Stomach (tissue), 4 donors: ENCODE measurements at regions not wholly inside any gene's neighbourhood (a gene's known extent, or its start where the extent isn't known, plus 50 kb on each side); places are given as distances from the start of the nearest gene placed in this dataset.

ENCODE experiments used
- CTCF ChIP-seq, 7 experiments: fragments of 450-650 bp in 4 of 7; fragments of 200-600 bp in 3 of 7; sonication (generic) in 3 of 7; IDR thresholded peaks; one replicate each; pipeline ENCODE4 v1.5.1; 2016 to 2019; ENCODE audit warnings: antibody characterized with exemption in 7 of 7, control low read depth in 2 of 7, mild to moderate bottlenecking in 1 of 7
- EP300 ChIP-seq: sonication (generic); formaldehyde crosslinking; IDR thresholded peaks from one replicate; pipeline ENCODE4 v1.6.1; 2017; ENCODE audit warnings: antibody characterized with exemption
- POLR2A ChIP-seq, 4 donors: fragments of 450-650 bp; IDR thresholded peaks; one replicate each; pipeline ENCODE4 v1.6.1; 2016; ENCODE audit warnings: antibody characterized with exemption in 4 of 4, control low read depth in 2 of 4, mild to moderate bottlenecking in 1 of 4, moderate library complexity in 1 of 4
- POLR2AphosphoS5 ChIP-seq, 3 donors: sonication (generic); formaldehyde crosslinking; IDR thresholded peaks; one replicate each; pipeline ENCODE4 v1.6.1; 2016; ENCODE audit warnings: antibody characterized with exemption in 3 of 3

- no peak for TF ChIP-seq CTCF (IDR thresholded peaks at IDR 0.05)
- no peak for TF ChIP-seq POLR2A (IDR thresholded peaks at IDR 0.05)
- TF ChIP-seq POLR2AphosphoS5 (IDR thresholded peaks at IDR 0.05) = no peak
- TF ChIP-seq EP300 = no peak
Measured at GRCh38 chr18:34548973-34549294, 161.2 kb upstream of the DTNA start.
